ENCODE measurements at regions not wholly inside any gene's neighbourhood (a gene's known extent, or its start where the extent isn't known, plus 50 kb on each side); places are given as distances from the start of the nearest gene placed in this dataset.
"Not testable (repeated sequence)": the region's sequence is repeated elsewhere in the genome, so short reads cannot be mapped to it uniquely, and the experiment has no call there.

GRCh38 chr1:220942278-220942677, 63.0 kb downstream of the HLX start:
- Histone ChIP-seq H3K27ac (no peak overlapping the region), H3K36me3 (no peaks in the 10 kb centered on the region), H3K4me3 (no peak overlapping the region), H3K27me3 (no peaks in the 10 kb centered on the region), H3K4me1 (no peaks in the 10 kb centered on the region), H3K9me3 (no peaks in the 10 kb centered on the region)
- intact Hi-C loops (cut with DNase I; ENCODE audit: low total_unique reads) (no loop called here), in situ Hi-C loops (cut with MboI; ENCODE audit: low sequenced_read_pairs in 4 of 4) (no loop called here)
- DNase-seq (no peak), ATAC-seq (no peak)
- no peak for TF ChIP-seq POLR2A (IDR thresholded peaks at IDR 0.05)
- TF ChIP-seq CTCF (IDR thresholded peaks at IDR 0.05 in 4 of 5, conservative IDR thresholded peaks at IDR 0.05 in 1 of 5) = no peak

GRCh38 chr1:220942914-220943313, 63.7 kb downstream of the HLX start:
- ATAC-seq; in situ Hi-C loops (cut with MboI; ENCODE audit: low sequenced_read_pairs in 4 of 4); H3K36me3 ChIP-seq; DNase-seq; H3K4me3 ChIP-seq; H3K27me3 ChIP-seq; H3K4me1 ChIP-seq; H3K27ac ChIP-seq; intact Hi-C loops (cut with DNase I; ENCODE audit: low total_unique reads); H3K9me3 ChIP-seq: not testable (repeated sequence)

- H3K9me3 ChIP-seq = no peaks in the 10 kb centered on the region
- intact Hi-C loops (cut with DNase I; ENCODE audit: low total_unique reads) (no loop called here), in situ Hi-C loops (cut with MboI; ENCODE audit: low sequenced_read_pairs in 4 of 4) (no loop called here)
- no peaks in the 10 kb centered on the region for H3K27me3 ChIP-seq
- no peaks in the 10 kb centered on the region for H3K4me1 ChIP-seq
- H3K4me3 ChIP-seq = no peak overlapping the region
- H3K27ac ChIP-seq = no peak overlapping the region
- no peaks in the 10 kb centered on the region for H3K36me3 ChIP-seq
- no peak for DNase-seq
- TF ChIP-seq CTCF (IDR thresholded peaks at IDR 0.05 in 4 of 5, conservative IDR thresholded peaks at IDR 0.05 in 1 of 5) (no peak), POLR2A (IDR thresholded peaks at IDR 0.05) (no peak)
- no peak for ATAC-seq
Observed at GRCh38 chr1:220943319-220943996, 64.2 kb downstream of the HLX start.

- Histone ChIP-seq H3K4me1 (no peaks in the 10 kb centered on the region), H3K9me3 (no peaks in the 10 kb centered on the region), H3K27ac (no peak overlapping the region), H3K4me3 (no peak overlapping the region), H3K27me3 (no peaks in the 10 kb centered on the region), H3K36me3 (no peaks in the 10 kb centered on the region)
- intact Hi-C loops (cut with DNase I; ENCODE audit: low total_unique reads) (no loop called here), in situ Hi-C loops (cut with MboI; ENCODE audit: low sequenced_read_pairs in 4 of 4) (no loop called here)
- no peak for ATAC-seq
- no peak for TF ChIP-seq POLR2A (IDR thresholded peaks at IDR 0.05)
- TF ChIP-seq CTCF (IDR thresholded peaks at IDR 0.05 in 4 of 5, conservative IDR thresholded peaks at IDR 0.05 in 1 of 5) = no peak
- DNase-seq = no peak
Observed at GRCh38 chr1:220950576-220950975, 71.3 kb downstream of the HLX start.

GRCh38 chr1:220952961-220953643, 73.9 kb downstream of the HLX start:
- ATAC-seq = no peak
- no peaks in the 10 kb centered on the region for H3K27me3 ChIP-seq
- no peak for DNase-seq
- TF ChIP-seq CTCF (IDR thresholded peaks at IDR 0.05 in 4 of 5, conservative IDR thresholded peaks at IDR 0.05 in 1 of 5) = no peak
- TF ChIP-seq POLR2A (IDR thresholded peaks at IDR 0.05) = no peak
- H3K4me3 ChIP-seq = no peak overlapping the region
- in situ Hi-C loops (cut with MboI; ENCODE audit: low sequenced_read_pairs in 4 of 4) = no loop called here
- H3K27ac ChIP-seq = no peak overlapping the region
- H3K36me3 ChIP-seq = no peaks in the 10 kb centered on the region
- no peaks in the 10 kb centered on the region for H3K9me3 ChIP-seq
- no peaks in the 10 kb centered on the region for H3K4me1 ChIP-seq
- intact Hi-C loops (cut with DNase I; ENCODE audit: low total_unique reads) = no loop called here
